GM10266 (cell line): ENCODE measurements at regions not wholly inside any gene's neighbourhood (a gene's known extent, or its start where the extent isn't known, plus 50 kb on each side); places are given as distances from the start of the nearest gene placed in this dataset.

Source experiments
- DNase-seq: peaks from one replicate; pipeline ENCODE4 v3.0.0; 2012; ENCODE audit errors: extremely low spot score
- CTCF ChIP-seq: IDR thresholded peaks from 2 replicates; pipeline ENCODE4 v1.5.1; 2012; ENCODE audit warnings: mild to moderate bottlenecking, low read depth; ENCODE audit not compliant: control insufficient read depth, insufficient read depth; ENCODE audit errors: missing control alignments

GRCh38 chr1:219498666-219499065 is 114.2 kb downstream of the ZC3H11B start:
- no peak for DNase-seq
- TF ChIP-seq CTCF: no peak

- DNase-seq: no peak
These were observed 117.0 kb downstream of the ZC3H11B start for GRCh38 chr1:219495737-219496408.

GRCh38 chr1:219492717-219493116 is 120.2 kb downstream of the ZC3H11B start:
- TF ChIP-seq CTCF: no peak
- DNase-seq: no peak

More at GRCh38 chr1:219495737-219496408, 117.0 kb downstream of the ZC3H11B start:
- no peak for TF ChIP-seq CTCF

- DNase-seq: no peak
- TF ChIP-seq CTCF: no peak
These were observed 122.3 kb downstream of the ZC3H11B start for GRCh38 chr1:219490566-219490965.

- no peak for TF ChIP-seq CTCF
- no peak for DNase-seq
These were observed 123.3 kb downstream of the ZC3H11B start for GRCh38 chr1:219489636-219490035.

GRCh38 chr1:219488275-219488674 is 124.6 kb downstream of the ZC3H11B start:
- no peak for TF ChIP-seq CTCF
- DNase-seq: no peak

- no peak for TF ChIP-seq CTCF
- no peak for DNase-seq
These were observed 129.4 kb downstream of the ZC3H11B start for GRCh38 chr1:219483530-219483929.
